Vagina (tissue), 2 donors: ENCODE measurements at regions not wholly inside any gene's neighbourhood (a gene's known extent, or its start where the extent isn't known, plus 50 kb on each side); places are given as distances from the start of the nearest gene placed in this dataset.

Experiments used
- DNase-seq, 2 donors: peaks; one replicate each; pipeline ENCODE4 v3.0.0-alpha.2; 2017; ENCODE audit errors: extremely low spot score in 2 of 2
- H3K27ac ChIP-seq: fragments of 200-600 bp; sonication (generic); one replicate; pipeline ENCODE4 v1.5.1; 2019
- H3K27me3 ChIP-seq: fragments of 200-600 bp; sonication (generic); one replicate; pipeline ENCODE4 v1.5.1; 2019
- H3K36me3 ChIP-seq, 2 donors: fragments of 200-600 bp; sonication (generic); one replicate each; pipeline ENCODE4 v1.5.1; 2017 to 2019
- H3K4me1 ChIP-seq: fragments of 200-600 bp; sonication (generic); one replicate; pipeline ENCODE4 v1.5.1; 2019
- H3K4me3 ChIP-seq, 2 donors: fragments of 200-600 bp; sonication (generic); 1 replicate in 1 of 2; 2 replicates in 1 of 2; pipeline ENCODE4 v1.5.1; 2016 to 2019
- H3K9me3 ChIP-seq: fragments of 200-600 bp; sonication (generic); one replicate; pipeline ENCODE4 v1.5.1; 2019
- POLR2A ChIP-seq, 2 donors: fragments of 450-650 bp; IDR thresholded peaks; one replicate each; pipeline ENCODE4 v1.6.1; 2017; ENCODE audit warnings: antibody characterized with exemption in 2 of 2, mild to moderate bottlenecking in 2 of 2, moderate library complexity in 2 of 2
- POLR2AphosphoS5 ChIP-seq, 2 donors: sonication (generic); formaldehyde crosslinking; IDR thresholded peaks; one replicate each; pipeline ENCODE4 v1.9.0; 2017; ENCODE audit warnings: antibody characterized with exemption in 2 of 2, mild to moderate bottlenecking in 2 of 2, low read depth in 1 of 2; ENCODE audit not compliant: insufficient read depth in 1 of 2
- intact Hi-C: fragments of 100-400 bp; cut with DNase I; formaldehyde crosslinking; loops from one replicate; pipeline ENCODE4 v1.15.1; 2023
- TF ChIP-seq, protein P1 (sequence below), 3 experiments: fragments of 450-650 bp in 2 of 3; fragments of 200-600 bp in 1 of 3; sonication (generic) in 1 of 3; IDR thresholded peaks; one replicate each; pipeline ENCODE4 v1.5.1; 2017 to 2019; ENCODE audit warnings: antibody characterized with exemption in 3 of 3, mild to moderate bottlenecking in 2 of 3, moderate library complexity in 2 of 3

DNA sequence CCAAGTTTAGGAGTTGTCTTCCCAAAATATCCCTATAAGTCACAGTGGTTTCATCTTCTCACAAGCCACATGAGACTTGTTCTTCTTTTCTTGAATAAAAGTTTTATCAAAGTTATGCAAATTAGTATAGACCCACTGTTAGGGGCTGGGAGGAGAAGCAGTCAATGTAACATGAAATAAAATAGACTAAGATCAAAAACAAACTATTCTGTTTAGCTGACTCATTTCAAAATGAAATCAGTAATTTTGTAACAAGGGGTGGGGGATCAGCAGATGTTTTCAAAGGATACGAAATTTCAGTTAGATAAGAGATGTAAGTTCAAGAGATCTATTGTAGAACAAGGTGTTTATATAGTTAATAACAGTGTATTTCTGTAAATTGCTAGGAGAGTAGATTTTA is 339.6 kb upstream of the PRDM1 start:
- intact Hi-C loops: no loop called here
- Histone ChIP-seq H3K4me1 (peaks cover 5% of the 10 kb centered on the region), H3K27ac (no peak overlapping the region), H3K4me3 (no peak overlapping the region), H3K9me3 (no peaks in the 10 kb centered on the region), H3K27me3 (no peaks in the 10 kb centered on the region), H3K36me3 (no peaks in the 10 kb centered on the region)
- DNase-seq: no peak
- TF ChIP-seq, protein P1, sequence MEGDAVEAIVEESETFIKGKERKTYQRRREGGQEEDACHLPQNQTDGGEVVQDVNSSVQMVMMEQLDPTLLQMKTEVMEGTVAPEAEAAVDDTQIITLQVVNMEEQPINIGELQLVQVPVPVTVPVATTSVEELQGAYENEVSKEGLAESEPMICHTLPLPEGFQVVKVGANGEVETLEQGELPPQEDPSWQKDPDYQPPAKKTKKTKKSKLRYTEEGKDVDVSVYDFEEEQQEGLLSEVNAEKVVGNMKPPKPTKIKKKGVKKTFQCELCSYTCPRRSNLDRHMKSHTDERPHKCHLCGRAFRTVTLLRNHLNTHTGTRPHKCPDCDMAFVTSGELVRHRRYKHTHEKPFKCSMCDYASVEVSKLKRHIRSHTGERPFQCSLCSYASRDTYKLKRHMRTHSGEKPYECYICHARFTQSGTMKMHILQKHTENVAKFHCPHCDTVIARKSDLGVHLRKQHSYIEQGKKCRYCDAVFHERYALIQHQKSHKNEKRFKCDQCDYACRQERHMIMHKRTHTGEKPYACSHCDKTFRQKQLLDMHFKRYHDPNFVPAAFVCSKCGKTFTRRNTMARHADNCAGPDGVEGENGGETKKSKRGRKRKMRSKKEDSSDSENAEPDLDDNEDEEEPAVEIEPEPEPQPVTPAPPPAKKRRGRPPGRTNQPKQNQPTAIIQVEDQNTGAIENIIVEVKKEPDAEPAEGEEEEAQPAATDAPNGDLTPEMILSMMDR (IDR thresholded peaks at IDR 0.05): no peak
- TF ChIP-seq POLR2A (IDR thresholded peaks at IDR 0.05) (no peak), POLR2AphosphoS5 (IDR thresholded peaks at IDR 0.05; ENCODE audit: insufficient read depth in 1 of 2, low read depth in 1 of 2) (no peak)

DNA sequence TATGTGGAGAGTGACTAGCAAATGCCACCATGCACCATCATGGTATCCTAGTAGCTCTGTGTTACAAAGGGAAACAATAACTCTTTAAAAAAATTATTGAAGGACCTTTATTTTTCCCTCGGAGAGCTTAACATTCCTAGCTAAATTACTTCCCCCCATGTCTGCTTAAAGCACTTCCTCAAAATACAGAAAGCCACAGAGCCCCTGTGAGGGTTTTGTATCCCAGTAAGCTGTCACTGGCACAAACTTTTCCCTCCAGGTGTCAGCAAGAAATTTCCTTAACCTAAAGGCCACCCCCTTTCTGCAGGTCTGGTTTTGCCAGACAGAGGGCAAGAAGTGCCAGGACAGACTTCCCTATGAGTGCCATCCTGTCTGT is 340.0 kb upstream of the PRDM1 start:
- DNase-seq: no peak
- H3K27me3 ChIP-seq: no peaks in the 10 kb centered on the region
- no peak overlapping the region for H3K4me3 ChIP-seq
- TF ChIP-seq POLR2AphosphoS5 (IDR thresholded peaks at IDR 0.05; ENCODE audit: insufficient read depth in 1 of 2, low read depth in 1 of 2): no peak
- TF ChIP-seq, protein P1 (IDR thresholded peaks at IDR 0.05): no peak
- TF ChIP-seq POLR2A (IDR thresholded peaks at IDR 0.05): no peak
- intact Hi-C loops: no loop called here
- H3K27ac ChIP-seq: no peak overlapping the region
- peaks cover 8% of the 10 kb centered on the region for H3K4me1 ChIP-seq
- H3K9me3 ChIP-seq: no peaks in the 10 kb centered on the region
- no peaks in the 10 kb centered on the region for H3K36me3 ChIP-seq

DNA sequence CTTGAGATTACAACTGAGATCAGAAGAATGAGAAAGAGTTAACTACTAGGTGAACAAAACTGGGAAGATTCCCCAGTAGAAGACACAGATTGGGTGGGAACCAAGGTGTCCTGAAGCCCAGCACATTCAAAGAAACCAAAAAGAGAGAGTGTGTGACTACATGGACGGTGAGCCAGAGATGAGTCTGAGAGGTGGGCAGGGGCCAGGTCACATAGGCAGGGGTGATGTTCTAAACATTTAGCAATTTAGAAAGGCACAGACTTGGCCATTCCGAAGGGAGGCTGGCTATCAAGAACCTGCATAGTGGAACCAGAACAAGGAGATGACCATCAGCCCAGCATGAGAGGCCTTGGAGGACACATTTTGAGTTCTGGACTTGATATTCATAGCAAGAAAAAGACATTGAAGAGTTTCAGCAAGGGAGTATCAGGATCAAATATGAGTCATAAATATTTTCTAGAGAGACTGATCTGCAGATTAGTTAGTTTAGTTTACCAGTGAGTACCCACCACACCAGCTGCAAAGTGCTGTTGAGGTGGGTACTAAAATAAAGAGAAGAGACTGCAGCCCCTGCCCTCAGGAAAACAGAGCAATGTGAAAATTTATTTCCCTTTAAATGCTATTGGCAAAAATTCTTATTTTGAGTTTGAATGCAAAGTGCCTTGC is 340.5 kb upstream of the PRDM1 start:
- Histone ChIP-seq H3K4me1 (peaks cover 10% of the 10 kb centered on the region), H3K9me3 (no peaks in the 10 kb centered on the region), H3K36me3 (no peaks in the 10 kb centered on the region), H3K27me3 (no peaks in the 10 kb centered on the region), H3K4me3 (no peak overlapping the region), H3K27ac (no peak overlapping the region)
- intact Hi-C loops: no loop called here
- no peak for DNase-seq
- TF ChIP-seq POLR2AphosphoS5 (IDR thresholded peaks at IDR 0.05; ENCODE audit: insufficient read depth in 1 of 2, low read depth in 1 of 2): no peak
- TF ChIP-seq, protein P1 (IDR thresholded peaks at IDR 0.05): no peak
- TF ChIP-seq POLR2A (IDR thresholded peaks at IDR 0.05): no peak

DNA sequence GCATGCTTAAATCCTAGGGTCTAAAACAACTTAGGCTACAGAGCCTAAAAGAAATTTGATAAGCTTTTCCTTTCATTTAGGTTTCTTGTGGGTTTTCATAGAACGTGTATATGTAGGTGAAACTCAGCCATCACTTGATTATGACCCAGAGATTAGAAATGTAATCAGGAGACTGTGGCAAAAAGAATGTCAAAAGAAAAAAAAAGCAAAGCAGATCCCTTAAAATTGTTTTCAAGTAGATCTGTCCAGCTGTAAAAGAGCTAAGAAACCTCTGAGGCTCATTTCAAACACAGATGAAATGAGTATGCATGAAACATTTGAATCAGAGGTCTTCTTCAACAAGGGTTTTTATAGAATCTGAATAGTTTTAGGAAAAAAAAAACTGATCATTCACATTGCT is 341.3 kb upstream of the PRDM1 start:
- H3K27me3 ChIP-seq: no peaks in the 10 kb centered on the region
- no peak for TF ChIP-seq POLR2A (IDR thresholded peaks at IDR 0.05)
- TF ChIP-seq, protein P1 (IDR thresholded peaks at IDR 0.05): no peak
- no peak for TF ChIP-seq POLR2AphosphoS5 (IDR thresholded peaks at IDR 0.05; ENCODE audit: insufficient read depth in 1 of 2, low read depth in 1 of 2)
- no peaks in the 10 kb centered on the region for H3K9me3 ChIP-seq
- DNase-seq: no peak
- no peak overlapping the region for H3K4me3 ChIP-seq
- H3K36me3 ChIP-seq: no peaks in the 10 kb centered on the region
- intact Hi-C loops: no loop called here
- no peak overlapping the region for H3K27ac ChIP-seq
- peaks cover 10% of the 10 kb centered on the region for H3K4me1 ChIP-seq

DNA sequence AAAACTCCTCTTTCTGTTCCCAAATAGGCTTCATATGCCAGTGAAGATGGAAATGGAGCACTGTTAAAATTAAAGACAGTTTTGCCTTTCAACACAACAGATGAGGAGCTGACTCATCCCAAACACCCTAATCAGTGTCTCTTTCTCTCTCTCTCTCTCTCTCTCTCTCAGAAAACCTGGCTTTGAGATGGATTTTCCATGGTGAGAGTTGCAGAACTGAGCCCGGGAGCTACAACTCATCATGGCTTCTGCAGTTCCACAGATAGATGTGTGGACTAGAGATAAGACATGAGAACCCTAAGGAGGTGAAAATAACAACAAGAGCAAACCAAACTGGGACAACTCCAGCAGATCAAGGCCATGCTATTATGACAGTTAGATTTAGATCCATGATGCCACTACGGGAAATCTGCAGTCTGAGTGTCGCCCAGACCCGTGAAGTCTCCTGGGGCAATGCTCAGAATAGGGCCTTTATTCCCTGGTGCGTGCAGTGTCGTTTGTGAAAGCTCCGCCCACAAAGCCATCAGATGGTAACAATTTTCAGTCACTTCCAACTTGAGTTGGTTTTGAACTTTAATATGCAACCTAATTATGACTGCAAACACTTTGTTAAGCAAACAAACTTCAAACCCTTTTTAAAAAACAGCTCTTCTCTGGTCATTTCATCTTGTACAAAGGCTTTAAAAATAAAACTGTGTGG is 338.2 kb upstream of the PREP start:
- H3K4me3 ChIP-seq: no peak overlapping the region
- no peak for DNase-seq
- H3K27ac ChIP-seq: peak overlapping the region; percentile 48
- no peak for TF ChIP-seq POLR2AphosphoS5 (IDR thresholded peaks at IDR 0.05; ENCODE audit: insufficient read depth in 1 of 2, low read depth in 1 of 2)
- no peak for TF ChIP-seq POLR2A (IDR thresholded peaks at IDR 0.05)
- TF ChIP-seq, protein P1 (IDR thresholded peaks at IDR 0.05): no peak
- H3K9me3 ChIP-seq: no peaks in the 10 kb centered on the region
- H3K36me3 ChIP-seq: no peaks in the 10 kb centered on the region
- intact Hi-C loops: no loop called here
- no peaks in the 10 kb centered on the region for H3K27me3 ChIP-seq
- peaks cover 8% of the 10 kb centered on the region for H3K4me1 ChIP-seq
